ENCODE measurements at regions not wholly inside any gene's neighbourhood (a gene's known extent, or its start where the extent isn't known, plus 50 kb on each side); places are given as distances from the start of the nearest gene placed in this dataset.
"Not testable (repeated sequence)": the region's sequence is repeated elsewhere in the genome, so short reads cannot be mapped to it uniquely, and the experiment has no call there.

DNA sequence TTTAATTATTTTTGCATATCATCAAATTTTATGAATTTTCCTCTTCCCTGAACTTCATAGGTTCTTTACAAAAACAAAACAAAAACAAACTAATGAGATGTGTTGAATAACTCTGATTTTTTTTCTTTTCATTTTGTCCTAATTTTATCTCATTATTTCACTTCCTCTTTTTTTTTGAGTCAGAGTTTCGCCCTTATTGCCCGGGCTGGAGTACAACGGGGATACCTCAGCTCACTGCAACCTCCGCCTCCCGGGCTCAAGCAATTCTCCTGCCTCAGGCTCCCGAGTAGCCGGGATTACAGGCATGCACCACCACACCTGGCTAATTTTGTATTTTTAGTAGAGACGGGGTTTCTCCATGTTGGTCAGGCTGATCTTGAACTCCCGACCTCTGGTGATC lies 1633.3 kb downstream of the CDH8 start:
- TF ChIP-seq, protein P1, sequence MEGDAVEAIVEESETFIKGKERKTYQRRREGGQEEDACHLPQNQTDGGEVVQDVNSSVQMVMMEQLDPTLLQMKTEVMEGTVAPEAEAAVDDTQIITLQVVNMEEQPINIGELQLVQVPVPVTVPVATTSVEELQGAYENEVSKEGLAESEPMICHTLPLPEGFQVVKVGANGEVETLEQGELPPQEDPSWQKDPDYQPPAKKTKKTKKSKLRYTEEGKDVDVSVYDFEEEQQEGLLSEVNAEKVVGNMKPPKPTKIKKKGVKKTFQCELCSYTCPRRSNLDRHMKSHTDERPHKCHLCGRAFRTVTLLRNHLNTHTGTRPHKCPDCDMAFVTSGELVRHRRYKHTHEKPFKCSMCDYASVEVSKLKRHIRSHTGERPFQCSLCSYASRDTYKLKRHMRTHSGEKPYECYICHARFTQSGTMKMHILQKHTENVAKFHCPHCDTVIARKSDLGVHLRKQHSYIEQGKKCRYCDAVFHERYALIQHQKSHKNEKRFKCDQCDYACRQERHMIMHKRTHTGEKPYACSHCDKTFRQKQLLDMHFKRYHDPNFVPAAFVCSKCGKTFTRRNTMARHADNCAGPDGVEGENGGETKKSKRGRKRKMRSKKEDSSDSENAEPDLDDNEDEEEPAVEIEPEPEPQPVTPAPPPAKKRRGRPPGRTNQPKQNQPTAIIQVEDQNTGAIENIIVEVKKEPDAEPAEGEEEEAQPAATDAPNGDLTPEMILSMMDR (IDR thresholded peaks at IDR 0.05; ENCODE audit: low read depth, low read length, poor library complexity, severe bottlenecking): not testable (repeated sequence)
- not testable (repeated sequence) for TF ChIP-seq EZH2phosphoT487 (IDR thresholded peaks at IDR 0.05; ENCODE audit: borderline replicate concordance, low read length)

Data from DOHH2 (cell line).